ENCODE measurements at regions not wholly inside any gene's neighbourhood (a gene's known extent, or its start where the extent isn't known, plus 50 kb on each side); places are given as distances from the start of the nearest gene placed in this dataset.
A peak's percentile ranks its signal among the peaks of the same experiment; 100 is the strongest.

DNA sequence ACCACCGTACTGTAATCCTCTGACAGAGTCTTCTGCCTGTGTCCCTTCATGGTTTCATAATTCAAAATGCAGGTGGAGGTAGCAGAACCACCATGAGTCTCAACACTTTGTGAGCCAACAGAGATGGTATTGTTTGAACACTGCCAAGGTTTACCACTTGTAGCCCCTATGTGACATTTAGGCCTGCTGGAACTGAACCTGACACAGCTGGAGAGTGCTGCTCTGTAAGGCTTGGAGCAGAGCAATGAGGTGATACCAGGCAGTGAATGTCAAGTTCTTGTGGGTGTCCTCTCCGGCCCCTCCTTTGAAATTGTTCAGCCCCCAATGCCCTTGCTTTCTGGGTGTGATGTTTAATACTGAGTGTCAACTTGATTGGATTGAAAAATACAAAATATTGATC is 1042.9 kb downstream of the ARAP2 start:
- intact Hi-C loops (cut with DNase I; ENCODE audit: low total_unique reads): no loop called here
- TF ChIP-seq, protein P1, sequence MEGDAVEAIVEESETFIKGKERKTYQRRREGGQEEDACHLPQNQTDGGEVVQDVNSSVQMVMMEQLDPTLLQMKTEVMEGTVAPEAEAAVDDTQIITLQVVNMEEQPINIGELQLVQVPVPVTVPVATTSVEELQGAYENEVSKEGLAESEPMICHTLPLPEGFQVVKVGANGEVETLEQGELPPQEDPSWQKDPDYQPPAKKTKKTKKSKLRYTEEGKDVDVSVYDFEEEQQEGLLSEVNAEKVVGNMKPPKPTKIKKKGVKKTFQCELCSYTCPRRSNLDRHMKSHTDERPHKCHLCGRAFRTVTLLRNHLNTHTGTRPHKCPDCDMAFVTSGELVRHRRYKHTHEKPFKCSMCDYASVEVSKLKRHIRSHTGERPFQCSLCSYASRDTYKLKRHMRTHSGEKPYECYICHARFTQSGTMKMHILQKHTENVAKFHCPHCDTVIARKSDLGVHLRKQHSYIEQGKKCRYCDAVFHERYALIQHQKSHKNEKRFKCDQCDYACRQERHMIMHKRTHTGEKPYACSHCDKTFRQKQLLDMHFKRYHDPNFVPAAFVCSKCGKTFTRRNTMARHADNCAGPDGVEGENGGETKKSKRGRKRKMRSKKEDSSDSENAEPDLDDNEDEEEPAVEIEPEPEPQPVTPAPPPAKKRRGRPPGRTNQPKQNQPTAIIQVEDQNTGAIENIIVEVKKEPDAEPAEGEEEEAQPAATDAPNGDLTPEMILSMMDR (IDR thresholded peaks at IDR 0.05): no peak
- TF ChIP-seq POLR2AphosphoS5 (IDR thresholded peaks at IDR 0.05) (no peak), EP300 (IDR thresholded peaks at IDR 0.05) (no peak), POLR2A (IDR thresholded peaks at IDR 0.05) (no peak)
- Histone ChIP-seq H3K36me3 (no peaks in the 10 kb centered on the region), H3K27ac (no peak overlapping the region), H3K4me3 (no peak overlapping the region), H3K27me3 (no peaks in the 10 kb centered on the region), H3K4me1 (no peaks in the 10 kb centered on the region), H3K9me3 (peaks cover 0 to 3% (median 0%) of the 10 kb centered on the region in 4 donors)
- 83 to 91% (median 85%) methylated on average over 2 of the region's 2 CpGs for WGBS, 5 donors
- no peak for DNase-seq

DNA sequence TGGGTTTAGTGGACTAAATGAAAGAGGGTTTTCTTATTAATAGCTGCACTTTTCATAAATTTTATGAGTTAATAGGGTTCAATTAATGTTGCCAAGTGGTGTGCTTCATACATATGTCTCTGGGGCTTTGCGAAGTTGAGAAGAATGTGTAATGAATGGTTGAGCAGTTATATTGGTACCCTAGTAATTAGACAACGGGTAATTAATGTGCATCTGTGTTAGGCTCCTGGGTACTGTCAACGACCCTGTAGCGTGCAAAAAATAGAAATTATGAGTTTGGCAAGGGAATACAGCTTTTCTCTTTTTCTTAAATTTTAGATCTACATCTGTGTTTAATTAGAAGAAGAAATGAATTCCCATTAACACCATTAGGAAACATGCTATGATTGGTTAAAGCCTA is 1027.7 kb downstream of the ARAP2 start:
- intact Hi-C loops (cut with DNase I; ENCODE audit: low total_unique reads): no loop called here
- H3K27me3 ChIP-seq: no peaks in the 10 kb centered on the region
- no peaks in the 10 kb centered on the region for H3K36me3 ChIP-seq
- no peak for DNase-seq
- no peak overlapping the region for H3K27ac ChIP-seq
- H3K4me1 ChIP-seq: no peaks in the 10 kb centered on the region
- 75 to 84% (median 78%) methylated on average over 4 of the region's 4 CpGs for WGBS, 5 donors
- H3K9me3 ChIP-seq: no peaks in the 10 kb centered on the region
- TF ChIP-seq, protein P1 (IDR thresholded peaks at IDR 0.05): no peak
- TF ChIP-seq POLR2A (IDR thresholded peaks at IDR 0.05): no peak
- TF ChIP-seq POLR2AphosphoS5 (IDR thresholded peaks at IDR 0.05): no peak
- no peak for TF ChIP-seq EP300 (IDR thresholded peaks at IDR 0.05)
- H3K4me3 ChIP-seq: no peak overlapping the region

DNA sequence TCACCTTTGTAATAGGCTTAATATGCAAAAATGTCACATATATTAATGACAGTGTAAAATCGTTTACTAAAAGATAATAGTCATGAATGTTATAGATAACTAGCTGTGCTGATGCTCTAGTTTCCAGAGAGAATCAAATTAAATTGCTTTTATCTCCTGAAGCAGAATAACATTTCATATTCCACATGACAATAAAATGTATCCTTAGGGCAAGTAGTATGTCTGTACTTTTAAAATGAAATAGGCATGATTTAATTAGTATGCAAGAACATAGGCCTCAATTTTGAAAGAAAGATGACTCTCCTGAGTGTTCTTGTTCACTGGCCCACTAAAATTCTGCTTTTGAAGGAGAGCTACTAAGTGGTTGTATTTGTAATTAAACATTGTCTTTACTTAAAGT is 1027.0 kb downstream of the ARAP2 start:
- WGBS, 5 donors: 56 to 78% (median 62%) methylated on average over 1 of the region's 1 CpG
- TF ChIP-seq POLR2AphosphoS5 (IDR thresholded peaks at IDR 0.05): no peak
- TF ChIP-seq, protein P1 (IDR thresholded peaks at IDR 0.05): no peak
- TF ChIP-seq EP300 (IDR thresholded peaks at IDR 0.05): no peak
- no peak for TF ChIP-seq POLR2A (IDR thresholded peaks at IDR 0.05)

DNA sequence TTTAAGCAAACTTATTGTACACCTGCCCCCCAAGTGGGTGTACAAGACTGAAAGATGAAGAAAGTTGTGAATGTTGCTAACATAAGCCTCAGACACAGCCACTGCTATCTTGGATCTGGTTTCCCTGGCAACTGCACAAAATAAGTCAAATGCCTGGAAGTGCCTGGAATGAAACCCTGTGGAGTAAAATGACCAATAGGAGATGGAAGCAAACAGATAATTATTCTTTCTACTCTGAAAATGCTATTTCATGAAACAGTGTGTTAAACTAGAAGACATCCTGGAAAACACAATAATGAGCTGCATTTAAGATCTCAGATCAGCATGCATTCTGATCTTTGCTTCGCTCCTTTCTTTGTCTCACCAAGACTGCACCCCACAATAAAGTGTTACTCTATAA is 1016.0 kb downstream of the ARAP2 start:
- Histone ChIP-seq H3K4me3 (no peak overlapping the region), H3K27me3 (no peaks in the 10 kb centered on the region), H3K4me1 (no peaks in the 10 kb centered on the region), H3K9me3 (no peaks in the 10 kb centered on the region), H3K27ac (no peak overlapping the region), H3K36me3 (no peaks in the 10 kb centered on the region)
- 76 to 88% (median 82%) methylated on average over 1 of the region's 1 CpG for WGBS, 5 donors
- TF ChIP-seq POLR2AphosphoS5 (IDR thresholded peaks at IDR 0.05): no peak
- TF ChIP-seq EP300 (IDR thresholded peaks at IDR 0.05): no peak
- TF ChIP-seq POLR2A (IDR thresholded peaks at IDR 0.05): no peak
- TF ChIP-seq, protein P1 (IDR thresholded peaks at IDR 0.05): no peak
- DNase-seq: peak in 1 of 2 donors; percentile 5
- intact Hi-C loops (cut with DNase I; ENCODE audit: low total_unique reads): no loop called here

More for the DNA sequence above, 1027.0 kb downstream of the ARAP2 start:
- intact Hi-C loops (cut with DNase I; ENCODE audit: low total_unique reads): no loop called here
- no peak for DNase-seq
- H3K4me3 ChIP-seq: no peak overlapping the region
- H3K27ac ChIP-seq: no peak overlapping the region
- H3K4me1 ChIP-seq: no peaks in the 10 kb centered on the region
- H3K27me3 ChIP-seq: no peaks in the 10 kb centered on the region
- no peaks in the 10 kb centered on the region for H3K9me3 ChIP-seq
- no peaks in the 10 kb centered on the region for H3K36me3 ChIP-seq

Measured in stomach (tissue), 8 donors.